Stimulated activated CD8-positive, alpha-beta memory T cell treated with anti-CD3 and anti-CD28 coated beads, Interleukin-7, amount 100 ng/mL, for 24 hours (primary cell): ENCODE measurements at regions not wholly inside any gene's neighbourhood (a gene's known extent, or its start where the extent isn't known, plus 50 kb on each side); places are given as distances from the start of the nearest gene placed in this dataset.
"Not testable (repeated sequence)": the region's sequence is repeated elsewhere in the genome, so short reads cannot be mapped to it uniquely, and the experiment has no call there.

Experiments
- DNase-seq: peaks from one replicate; pipeline ENCODE4 v3.0.0-alpha.2; 2020; ENCODE audit warnings: low read depth

DNA sequence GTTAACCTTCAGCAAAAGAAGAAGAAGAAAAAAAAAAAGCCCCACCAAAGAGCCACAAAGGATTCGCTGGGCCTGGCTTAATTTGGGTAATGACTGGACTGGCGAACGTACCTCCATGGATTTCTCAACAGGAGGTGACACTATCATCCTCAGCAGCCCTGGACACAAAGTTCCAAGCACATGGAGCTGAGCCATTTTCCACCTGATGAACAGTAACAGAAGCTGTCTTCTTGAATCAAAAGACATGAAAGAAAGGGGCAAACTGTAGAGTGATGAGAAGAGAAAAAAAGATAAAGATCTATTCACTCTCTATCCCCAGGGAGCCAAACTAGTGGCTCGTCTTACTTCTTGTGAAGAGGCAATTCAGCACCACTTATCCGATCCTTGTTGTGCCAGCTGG, 150.2 kb upstream of the TRPM3 start:
- no peak for DNase-seq

DNA sequence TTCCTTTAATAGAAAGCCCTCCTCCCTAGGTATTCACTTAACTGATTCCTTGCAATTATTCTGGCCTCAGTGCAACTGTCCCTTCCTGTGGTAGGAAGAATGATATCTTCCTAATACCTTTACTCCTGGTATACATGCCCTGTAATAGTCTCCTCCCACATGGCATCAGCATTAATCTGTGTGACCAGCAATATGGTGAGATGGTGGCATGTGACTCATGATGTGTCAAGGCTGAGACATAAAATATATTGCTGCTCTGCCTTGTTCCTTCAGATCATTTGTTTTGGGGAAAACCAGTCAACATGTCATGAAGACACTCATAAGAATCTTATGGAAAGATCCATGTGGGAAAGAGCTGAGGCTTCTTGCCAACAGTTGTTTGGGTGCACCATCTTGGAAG, 149.1 kb upstream of the TRPM3 start:
- DNase-seq: no peak

GRCh38 chr9:71269859-71270258, 148.4 kb upstream of the TRPM3 start:
- DNase-seq: no peak

DNA sequence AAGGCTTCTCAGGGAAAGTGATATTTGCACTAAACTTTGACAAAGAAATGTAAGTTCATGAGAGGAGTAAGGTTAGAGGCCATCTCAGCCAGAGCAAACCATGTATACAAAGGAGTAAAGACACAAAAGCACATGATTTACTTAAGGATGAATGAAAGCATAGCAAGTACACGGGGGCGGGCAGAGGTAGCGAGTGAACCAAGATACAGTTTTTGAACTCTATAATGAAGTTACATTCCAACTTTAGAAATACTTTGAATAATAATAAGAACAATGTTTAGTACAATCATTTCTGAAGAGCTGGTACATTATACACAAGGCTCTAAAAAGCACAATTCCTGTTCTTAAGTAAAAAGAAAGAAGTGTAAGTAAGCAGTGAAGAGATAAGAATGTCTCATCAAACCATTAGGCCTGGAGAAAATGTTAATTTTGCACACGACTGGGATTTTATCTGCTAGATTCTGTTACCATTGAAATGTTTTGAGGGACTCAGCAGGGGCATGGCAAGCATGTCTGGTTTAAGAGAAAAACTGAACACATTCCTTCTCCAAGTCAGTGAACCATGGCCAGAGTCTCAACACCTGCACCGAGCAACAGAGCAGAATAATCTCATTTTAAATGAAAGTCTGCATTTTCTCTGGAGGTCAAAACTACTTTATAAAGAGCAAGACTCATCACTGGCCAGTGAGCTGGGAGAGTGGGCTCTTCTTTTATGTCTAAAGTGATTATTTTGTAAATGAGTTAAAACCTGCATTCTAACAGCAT, 147.6 kb upstream of the TRPM3 start:
- DNase-seq: no peak

DNA sequence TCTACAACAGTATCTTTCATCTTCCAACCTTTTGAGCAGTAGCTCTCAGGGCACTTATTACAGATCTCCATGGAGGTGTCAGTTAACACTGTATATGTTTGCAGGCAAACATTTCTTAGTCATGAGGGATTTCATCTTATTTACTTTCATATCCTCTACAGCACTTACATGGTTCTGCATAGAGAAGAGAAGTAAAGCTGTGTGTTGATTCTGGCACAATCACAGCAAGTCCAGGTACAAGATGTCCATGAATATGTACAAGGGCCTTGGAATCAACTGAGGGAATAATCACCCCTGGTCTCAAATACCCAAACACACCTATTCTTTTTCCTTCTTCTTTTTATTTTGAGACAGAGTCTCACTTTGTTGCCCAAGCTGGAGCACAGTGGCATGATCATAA, 142.0 kb upstream of the TRPM3 start:
- DNase-seq: no peak

DNA sequence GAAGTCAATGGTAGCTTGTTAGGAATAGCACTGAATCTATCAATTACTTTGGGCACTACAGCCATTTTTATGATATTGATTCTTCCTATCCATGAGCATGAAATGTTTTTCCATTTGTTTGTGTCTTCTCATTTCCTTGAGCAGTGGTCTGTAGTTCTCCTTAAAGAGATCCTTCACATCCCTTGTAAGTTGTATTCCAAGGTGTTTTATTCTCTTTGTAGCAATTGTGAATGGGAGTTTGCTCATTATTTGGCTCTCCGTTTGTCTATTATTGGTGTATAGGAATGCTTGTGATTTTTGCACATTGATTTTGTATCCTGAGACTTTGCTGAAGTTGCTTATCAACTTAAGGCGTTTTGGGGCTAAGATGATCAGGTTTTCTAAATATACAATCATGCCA, 139.0 kb upstream of the TRPM3 start:
- DNase-seq: not testable (repeated sequence)

GRCh38 chr9:71254592-71255277, 133.3 kb upstream of the TRPM3 start:
- no peak for DNase-seq

GRCh38 chr9:71253011-71253410, 131.6 kb upstream of the TRPM3 start:
- no peak for DNase-seq

GRCh38 chr9:71250581-71250980, 129.2 kb upstream of the TRPM3 start:
- DNase-seq: no peak

GRCh38 chr9:71249729-71250317, 128.4 kb upstream of the TRPM3 start:
- DNase-seq: no peak

DNA sequence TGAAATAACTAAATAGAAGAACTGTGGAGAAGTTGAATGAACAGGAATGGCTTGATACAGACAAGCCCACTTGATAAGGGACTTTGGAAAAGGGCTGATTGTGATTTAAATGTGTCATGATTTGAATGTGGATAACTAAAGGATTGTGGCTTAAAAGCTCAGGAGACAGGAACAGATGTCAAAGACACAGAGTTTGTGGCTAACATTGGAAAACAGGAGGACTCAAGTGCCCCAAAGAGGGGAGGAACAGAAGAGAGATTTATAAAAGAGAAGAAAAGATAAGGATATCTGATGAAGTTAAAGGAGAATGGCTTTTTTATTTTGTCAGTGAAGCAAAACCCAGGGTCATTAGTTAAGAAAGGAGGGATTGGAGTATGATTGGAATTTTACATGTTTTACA, 124.2 kb upstream of the TRPM3 start:
- no peak for DNase-seq

GRCh38 chr9:71243951-71244350, 122.5 kb upstream of the TRPM3 start:
- DNase-seq: no peak

GRCh38 chr9:71242081-71242480, 120.7 kb upstream of the TRPM3 start:
- no peak for DNase-seq

- DNase-seq: no peak
Measured at GRCh38 chr9:71237051-71237450, 115.6 kb upstream of the TRPM3 start.

DNA sequence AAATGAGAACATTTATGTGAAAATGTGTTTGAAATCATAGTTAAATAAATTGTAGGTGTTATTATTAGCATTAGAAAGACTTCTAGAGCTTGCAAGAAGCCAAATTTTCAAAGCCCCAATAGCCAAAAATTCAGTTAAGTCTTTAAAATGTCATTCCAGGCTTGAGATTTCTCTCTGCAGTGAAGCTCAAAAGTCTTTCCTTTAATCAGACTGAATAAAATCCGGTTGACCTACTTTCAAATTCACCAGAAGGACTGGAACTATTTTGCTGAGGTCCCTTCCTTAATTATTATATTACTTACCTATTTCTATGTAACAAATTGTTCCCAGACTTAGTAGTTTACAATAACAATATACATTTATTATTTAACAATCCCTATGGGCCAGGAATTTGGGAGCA, 112.2 kb upstream of the TRPM3 start:
- DNase-seq: no peak

- DNase-seq: no peak
Measured at GRCh38 chr9:71223953-71224538, 102.6 kb upstream of the TRPM3 start.

DNA sequence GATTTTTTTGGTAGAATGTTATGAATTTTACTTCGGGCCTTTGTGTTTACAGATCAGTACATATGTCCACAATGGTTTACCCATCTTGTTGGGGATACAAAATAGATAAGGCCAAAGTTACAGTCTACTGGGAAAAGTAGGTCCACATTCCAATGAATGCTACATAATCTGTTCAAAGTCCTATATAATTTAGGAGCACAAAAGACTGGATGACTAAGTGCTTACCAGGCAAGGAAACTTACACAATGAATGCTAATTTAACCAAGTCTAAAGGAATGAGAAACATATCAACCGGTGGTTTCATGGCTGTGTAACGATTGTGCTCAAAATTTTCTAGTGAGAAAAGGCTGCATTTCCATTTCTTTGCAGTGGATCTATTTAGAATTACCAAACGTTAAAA, 97.4 kb upstream of the TRPM3 start:
- DNase-seq: no peak

- DNase-seq: no peak
Measured at GRCh38 chr9:71213633-71214032, 92.2 kb upstream of the TRPM3 start.

GRCh38 chr9:71210326-71210725, 88.9 kb upstream of the TRPM3 start:
- DNase-seq: no peak

DNA sequence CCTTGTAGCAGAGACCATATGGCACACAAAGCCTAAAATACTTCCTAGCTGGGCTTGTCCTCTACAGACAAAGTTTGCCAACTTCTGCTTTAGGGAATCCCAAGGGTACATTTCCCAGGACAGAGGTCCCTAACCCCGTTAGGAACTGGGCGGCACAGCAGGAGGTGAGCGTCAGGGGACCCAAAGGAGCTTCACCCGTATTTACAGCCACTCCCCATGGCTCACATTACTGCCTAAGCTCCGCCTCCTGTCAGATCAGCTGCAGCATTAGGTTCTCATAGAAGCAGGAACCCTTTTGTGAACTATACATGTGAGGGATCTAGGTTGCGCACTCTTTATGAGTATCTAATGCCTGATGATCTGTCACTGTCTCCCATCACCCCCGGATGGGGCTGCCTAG, 88.5 kb upstream of the TRPM3 start:
- DNase-seq: no peak

DNA sequence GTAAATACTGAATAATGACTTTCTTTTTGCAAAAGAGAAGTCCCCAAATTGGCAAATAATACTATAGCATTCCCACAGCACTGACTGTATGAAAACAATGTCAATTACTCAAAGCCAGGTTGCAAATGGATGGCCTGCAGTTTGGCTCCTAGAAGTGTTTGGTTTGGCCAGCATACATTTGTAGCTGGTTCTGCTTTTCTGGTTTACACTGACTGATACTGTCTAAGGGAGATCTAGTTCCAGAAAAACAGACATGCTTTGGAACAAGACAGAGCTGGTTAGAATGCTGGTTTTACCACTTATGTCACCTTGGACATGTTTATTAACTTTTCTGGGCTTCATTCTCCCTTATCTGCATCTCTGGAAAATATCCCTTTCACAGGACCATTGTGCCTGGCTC, 81.5 kb upstream of the TRPM3 start:
- no peak for DNase-seq

- no peak for DNase-seq
Measured at GRCh38 chr9:71191708-71192107, 70.3 kb upstream of the TRPM3 start.

- DNase-seq: no peak
Measured at GRCh38 chr9:71183251-71183650, 61.8 kb upstream of the TRPM3 start.
